Fibroblast of skin of left quadriceps (primary cell): ENCODE measurements at regions not wholly inside any gene's neighbourhood (a gene's known extent, or its start where the extent isn't known, plus 50 kb on each side); places are given as distances from the start of the nearest gene placed in this dataset.

Source experiments
- DNase-seq, 2 experiments: peaks; one replicate each; pipeline ENCODE4 v3.0.0-alpha.2; 2013; ENCODE audit warnings: low read depth in 2 of 2

DNA sequence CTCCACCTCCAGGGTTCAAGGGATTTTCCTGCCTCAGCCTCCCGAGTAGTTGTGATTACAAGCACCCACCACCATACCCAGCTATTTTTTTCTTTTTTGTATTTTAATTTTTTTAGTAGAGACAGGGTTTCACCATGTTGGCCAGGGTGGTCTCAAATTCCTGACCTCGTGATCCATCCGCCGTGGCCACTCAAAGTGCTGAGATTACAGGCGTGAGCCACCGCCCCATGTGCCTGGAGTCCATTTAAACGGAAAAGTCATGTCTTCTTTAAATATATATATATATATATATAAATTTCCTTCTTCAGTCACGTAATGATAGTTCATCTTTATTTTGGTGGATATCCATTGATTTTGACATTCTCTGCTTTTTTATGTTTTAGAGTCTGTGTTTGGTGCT lies 264.0 kb upstream of the PITX2 start:
- DNase-seq = no peak

DNA sequence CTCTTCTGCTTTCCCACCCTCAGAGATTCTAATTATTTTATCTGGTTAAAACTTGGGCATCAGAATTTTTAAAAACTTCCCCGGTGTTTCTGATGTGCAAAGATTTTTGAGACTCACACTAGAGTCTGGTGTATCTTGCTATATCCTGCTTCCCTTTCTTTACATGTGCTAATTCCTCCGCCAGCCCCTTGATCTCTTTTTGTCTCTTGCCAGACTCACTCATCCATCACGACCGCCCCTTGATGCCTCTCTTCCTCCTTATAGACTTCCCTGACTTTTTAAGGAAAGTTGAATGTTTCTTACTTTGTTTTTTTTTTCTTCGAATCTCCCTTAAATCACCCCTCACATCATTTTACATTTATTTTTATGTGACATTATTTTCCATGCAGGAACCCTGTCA lies 274.9 kb upstream of the PITX2 start:
- no peak for DNase-seq

DNA sequence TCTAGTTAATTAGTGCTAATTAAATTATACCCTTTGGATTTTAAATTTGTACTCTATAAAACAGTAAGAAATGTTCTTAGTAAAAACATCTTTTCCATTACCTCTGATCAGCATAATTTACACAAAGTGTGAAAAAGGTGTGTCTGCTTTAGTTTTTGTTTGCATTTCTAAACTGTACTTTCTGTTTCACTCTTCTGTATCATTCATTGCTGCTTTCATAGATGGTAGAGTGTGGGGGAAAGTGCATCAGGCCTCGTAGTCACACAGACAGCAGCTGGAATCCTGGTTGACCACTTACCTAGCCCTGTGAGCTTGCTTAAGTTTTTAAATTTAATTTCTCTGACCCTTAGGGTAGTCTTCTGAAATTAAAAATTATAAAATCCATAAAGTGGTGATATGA lies 275.4 kb upstream of the PITX2 start:
- DNase-seq = no peak

DNA sequence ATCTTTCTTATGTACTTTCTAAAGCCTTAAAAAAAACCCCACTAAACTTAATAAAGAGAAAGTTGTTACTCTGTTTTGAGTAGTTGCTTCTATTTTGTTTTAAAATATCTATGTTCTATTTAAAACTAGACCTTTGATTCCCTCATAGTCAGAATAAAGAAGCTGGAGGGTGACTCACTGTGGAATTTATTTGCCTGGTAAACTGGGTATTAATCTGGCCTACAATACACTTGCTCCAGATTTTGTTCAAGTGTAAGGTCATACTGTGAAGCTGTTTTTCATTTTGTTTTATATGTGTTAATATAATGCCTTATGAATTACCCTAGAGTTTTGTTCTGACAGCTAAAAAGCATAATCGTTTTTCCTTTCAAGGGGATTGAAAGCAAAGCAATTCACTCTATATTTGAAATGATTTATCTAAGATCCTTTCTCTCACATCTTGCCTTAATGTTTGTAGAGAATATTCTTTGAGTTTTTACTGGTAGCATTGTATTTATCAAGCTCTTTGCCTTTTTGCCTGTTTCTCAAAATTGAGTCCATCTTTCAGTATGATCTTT lies 277.4 kb upstream of the PITX2 start:
- peak in 1 of 2 experiments; percentile 13 for DNase-seq

DNA sequence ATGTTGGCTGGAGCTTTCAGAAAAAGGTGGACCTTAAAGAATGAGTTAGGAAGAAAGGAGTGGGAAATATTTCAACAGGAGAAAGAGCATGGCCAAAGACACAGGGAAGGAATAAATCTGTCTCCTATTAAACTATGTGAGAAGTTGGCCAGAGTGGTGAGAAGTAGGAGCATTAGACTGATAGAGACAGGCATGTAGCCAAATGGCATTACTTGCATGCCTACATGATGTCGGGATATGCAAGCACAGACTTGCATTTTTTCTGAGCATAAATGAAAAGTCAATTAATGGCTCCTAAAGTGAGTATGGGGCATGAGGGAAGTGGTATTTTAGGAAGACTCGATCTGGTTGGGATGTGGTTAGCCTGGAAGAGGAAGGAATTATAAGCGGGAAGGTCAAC lies 279.6 kb upstream of the PITX2 start:
- peak; percentile 21 to 29 for DNase-seq

DNA sequence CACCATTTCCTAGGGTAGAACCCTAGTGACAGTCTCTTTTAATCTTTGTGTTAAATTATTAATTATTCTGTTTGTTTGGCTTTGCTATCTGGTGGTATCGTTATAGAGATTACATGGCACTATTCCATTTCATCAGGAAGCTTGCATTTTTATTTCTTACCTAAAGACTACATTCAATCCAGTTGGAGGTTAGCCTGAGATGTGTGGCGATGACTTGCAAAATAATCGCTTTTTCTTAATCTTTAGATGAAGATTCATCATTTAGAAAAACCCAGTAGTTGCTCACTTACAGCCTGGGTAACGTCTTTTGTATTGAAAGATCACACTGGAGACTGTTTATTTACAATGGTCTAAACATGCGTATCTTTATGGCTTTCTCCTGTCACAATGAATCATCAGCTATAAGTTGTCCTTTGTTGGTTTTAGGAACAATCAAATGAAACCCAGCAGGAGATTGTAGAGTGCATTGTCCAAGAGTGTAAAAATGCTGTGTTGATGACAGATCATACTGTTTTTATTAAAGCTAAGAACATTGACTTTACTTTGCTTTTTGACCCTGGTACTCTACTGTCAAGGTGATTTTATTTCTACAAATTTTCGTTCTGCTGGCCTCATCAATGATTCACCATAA lies 281.7 kb upstream of the PITX2 start:
- peak; percentile 59 to 61 for DNase-seq

DNA sequence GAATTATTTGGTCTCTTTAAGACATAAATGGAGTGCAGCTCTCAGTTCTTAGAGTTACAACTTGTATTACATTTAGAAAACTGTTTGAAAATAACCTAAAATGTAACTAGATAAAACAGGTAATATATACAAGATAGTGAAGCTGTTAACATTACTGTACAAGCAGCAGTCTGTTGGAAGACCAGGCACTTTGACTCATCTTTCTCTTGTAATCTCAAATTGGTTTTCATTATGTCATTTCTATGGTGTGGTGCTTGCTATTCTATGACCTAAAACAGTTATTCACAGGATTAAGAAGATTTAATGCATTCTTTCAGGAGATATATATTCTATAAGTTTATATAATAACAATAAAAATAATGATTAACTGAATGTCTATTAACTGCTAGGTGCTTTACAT lies 282.5 kb upstream of the PITX2 start:
- DNase-seq = no peak

DNA sequence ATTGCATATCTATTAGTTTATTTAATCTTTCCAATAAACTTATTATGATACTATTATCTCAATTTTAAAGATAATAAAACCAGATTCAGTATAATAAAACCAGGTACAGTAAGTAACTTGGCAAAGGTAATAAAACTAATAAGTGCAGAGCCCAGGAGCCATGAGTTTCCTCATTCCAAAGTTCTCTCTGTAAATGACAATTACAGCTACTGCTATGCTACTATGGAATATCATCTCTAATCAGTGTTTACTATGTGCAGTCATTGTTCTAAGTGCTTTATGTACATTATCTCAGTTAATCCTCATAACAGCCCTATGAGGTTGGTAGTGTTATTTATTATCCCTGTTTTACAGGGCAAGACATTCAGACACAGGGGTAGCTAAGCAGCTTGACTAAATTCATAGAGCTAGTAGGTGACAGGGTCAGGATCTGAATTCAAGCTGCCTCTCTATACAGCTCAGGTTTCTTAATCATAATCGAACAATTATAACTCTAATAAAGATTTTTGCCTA lies 285.0 kb upstream of the PITX2 start:
- no peak for DNase-seq

DNA sequence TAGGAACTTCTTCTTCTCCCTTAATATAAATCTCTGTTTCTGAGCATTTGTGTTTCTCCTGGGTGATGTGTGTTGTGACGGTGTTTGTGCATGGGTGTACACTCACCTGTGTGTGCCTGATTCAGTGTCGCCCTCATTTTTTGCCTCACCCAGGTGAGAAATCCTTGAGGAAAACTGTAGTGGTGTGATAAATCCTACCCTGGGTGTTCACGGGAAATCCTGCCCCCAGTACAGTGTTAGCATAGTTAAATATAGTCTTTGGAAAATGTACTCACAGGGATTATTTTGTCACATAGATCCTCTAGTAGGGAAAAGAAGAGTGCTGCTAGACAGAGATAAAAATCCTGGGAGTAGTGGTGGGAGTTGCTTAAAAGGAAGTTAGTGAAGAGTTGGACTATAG lies 291.9 kb upstream of the PITX2 start:
- no peak for DNase-seq

DNA sequence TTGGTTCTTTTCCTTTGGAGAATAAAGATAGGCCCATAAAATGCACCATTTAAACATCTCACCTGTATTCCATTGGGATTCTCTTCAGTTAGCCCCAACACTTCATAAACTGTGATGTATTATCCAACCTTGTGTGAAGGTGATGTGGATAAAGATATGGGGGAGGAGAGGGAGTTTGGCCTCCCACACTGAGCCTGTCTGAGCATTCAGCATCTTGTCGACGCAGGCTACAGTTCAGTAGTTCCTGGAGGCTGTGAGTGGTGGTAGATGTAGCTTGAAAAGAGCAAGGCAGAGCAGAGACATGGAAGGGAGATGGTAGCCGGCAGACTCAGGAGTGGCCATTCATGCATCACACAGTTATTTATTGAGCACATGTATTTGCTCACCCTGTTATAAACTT lies 292.4 kb upstream of the PITX2 start:
- no peak for DNase-seq

DNA sequence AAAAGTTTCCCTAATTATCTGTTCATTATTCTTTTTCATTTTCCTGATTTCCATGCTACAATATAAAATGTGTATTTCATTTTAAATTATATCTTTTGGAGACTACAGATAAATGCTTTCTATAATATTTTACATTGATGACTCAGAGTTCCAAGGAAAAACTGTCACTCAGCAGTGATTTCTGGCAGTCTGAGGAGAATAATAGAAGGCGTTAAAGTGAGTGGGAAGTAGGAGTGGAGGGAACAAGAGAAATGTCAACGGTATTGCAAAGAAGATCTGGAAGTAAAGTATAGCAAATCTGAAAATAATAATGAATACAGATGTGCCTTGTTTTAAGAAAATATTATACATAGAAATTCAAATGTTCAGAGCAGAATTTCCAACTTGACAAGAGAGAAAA lies 293.6 kb upstream of the PITX2 start:
- no peak for DNase-seq

DNA sequence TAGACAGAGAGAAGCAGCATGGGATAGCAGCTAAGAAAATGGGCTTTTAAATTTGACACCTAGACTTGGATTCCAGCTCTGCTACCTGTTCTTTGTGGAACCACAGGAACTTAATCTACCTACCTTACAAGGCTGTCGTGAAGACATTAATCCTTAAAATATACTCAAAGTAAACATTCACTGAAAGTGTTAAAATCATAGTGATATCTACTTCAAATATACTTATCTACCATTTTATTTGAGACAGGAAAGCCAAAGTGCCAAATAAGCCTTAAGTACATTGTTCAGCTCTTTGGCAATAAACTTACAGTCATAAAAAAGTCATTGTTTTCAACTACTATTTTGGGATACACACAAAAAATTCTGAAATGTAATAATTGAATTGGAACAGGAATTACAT lies 295.0 kb upstream of the PITX2 start:
- DNase-seq = no peak

DNA sequence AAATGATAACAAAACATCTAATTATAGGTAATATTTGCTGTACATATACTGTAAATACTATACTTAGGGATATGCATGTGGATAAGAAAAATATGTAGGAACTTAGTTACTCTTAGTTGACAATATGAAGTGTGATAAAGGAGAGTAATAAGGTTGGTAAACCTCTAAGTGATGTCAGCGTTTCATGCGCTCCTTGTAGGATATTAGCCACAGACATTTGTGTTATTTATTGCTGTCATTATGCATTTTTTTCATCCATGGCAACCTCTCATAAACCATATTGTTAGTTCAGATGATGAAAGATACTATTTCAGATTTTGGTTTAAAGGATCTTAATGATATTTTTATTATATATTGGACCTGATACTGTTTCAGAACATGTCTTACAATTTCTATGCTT lies 298.1 kb upstream of the PITX2 start:
- DNase-seq = no peak

DNA sequence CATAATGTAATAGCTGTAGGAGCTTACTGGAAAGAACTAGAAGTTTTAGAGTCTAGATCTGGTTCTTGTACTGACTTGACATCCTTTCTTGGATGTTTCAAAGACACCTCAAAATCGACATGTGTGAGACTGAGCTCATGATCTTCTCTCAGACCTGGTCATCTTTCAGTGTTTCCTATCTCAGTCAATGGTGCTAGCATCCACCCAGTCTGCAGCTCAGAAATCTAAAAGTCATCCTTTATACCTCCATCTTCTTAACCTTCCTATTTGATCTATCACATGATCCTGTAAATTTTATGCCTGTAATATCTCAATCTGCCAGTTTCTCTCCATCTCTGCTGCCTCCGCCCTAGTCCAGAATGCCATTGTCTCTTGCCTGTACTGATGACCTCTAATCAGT lies 301.9 kb upstream of the PITX2 start:
- DNase-seq = no peak

DNA sequence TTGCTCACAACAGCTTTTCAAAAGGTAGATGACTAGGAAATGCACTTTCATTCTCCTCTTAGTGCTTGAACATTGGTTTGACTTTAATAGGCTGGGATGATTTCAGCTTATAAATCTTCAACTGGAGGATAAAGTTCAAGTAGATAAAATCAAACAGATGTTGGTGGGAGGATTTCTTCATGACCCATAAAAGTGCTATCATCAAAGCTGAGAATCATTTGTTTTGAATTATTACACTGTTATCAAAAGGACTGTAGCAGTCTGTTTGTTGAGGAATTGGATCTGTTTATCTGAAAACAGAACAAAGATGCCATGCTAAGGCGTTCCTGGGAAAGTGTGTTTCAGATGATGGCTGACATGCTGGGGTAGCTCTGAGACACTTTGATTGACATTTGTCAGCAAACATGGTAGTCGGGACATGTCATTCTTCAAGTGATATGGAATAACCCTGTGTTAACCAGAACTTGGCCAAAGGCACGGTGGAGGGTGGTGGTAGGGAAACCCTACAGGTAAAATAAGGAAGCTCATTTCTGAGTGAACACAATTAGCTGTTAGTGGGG lies 304.0 kb upstream of the PITX2 start:
- peak; percentile 6 to 10 for DNase-seq

DNA sequence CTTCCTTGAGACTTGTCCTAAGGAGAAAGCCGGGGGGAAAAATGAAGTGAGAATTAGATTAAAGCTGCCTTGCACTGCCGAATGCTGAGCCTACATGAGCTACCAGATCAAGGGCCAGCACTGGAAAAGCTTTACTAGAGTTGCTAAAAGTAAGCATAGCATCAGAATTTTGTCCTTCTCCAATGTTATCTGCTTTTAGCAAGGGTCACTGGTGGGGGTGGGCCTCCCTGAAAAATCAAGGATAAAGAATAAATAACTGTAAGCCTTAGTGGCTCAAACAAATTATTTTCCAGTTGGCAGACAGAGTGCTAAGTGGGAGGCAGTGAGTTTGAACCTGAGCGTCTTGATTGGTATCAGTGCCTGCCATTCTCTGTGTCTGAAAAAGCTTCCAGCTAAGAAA lies 310.5 kb upstream of the PITX2 start:
- DNase-seq = no peak

DNA sequence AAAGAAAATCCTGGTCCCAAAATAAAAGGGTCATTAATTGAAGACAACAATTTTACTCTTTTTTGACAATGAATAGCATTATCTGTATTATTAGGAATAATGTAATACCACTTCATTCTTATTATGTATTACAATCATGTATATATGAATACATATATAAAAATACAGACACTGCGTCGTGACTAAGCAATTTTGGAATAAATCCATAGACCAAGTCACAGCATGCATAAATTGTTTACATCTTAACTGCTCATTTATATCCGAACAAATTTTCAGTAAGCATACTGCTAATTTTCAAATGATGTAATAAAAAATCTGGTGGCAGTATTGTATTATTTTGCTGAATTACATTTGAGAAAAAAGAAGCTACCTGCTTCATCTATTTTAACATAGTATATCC lies 321.6 kb upstream of the PITX2 start:
- no peak for DNase-seq

DNA sequence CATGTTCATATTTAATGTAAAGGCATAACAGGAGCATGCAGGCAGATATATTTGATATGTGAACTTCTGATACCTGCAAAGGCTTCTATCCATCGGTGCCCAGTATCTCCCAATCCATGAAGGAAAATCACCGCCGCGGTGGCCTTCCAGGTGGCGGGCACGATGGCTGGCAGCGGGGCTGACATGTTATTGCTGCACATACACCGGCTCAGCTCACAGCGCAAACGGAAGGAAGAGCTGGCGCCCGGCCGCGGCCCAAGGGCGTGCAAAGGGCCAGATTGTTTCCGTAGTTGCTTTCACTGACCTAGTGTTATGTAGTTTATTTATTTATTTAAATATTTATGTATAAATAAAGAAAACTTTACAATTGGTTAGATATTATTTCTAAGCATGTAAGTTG lies 322.7 kb upstream of the PITX2 start:
- no peak for DNase-seq

DNA sequence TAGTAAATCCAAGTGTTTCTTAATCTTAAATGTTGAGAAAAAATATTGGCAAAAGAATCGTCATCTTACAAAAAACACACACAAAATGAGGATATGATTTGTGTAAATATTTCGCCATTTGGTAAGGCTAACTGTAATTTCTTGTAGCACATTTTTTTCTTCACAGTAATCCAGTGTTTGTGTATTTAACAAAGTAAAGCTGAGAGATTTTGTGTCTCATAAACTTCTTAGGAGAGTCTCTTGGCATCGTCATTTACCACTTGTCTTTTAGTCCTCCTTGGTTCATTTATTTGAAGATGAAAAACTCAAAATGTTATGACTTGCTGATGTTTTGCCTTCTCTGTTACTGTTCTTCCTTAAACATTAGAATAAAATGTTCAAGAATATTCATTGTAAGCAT lies 326.7 kb upstream of the PITX2 start:
- no peak for DNase-seq

DNA sequence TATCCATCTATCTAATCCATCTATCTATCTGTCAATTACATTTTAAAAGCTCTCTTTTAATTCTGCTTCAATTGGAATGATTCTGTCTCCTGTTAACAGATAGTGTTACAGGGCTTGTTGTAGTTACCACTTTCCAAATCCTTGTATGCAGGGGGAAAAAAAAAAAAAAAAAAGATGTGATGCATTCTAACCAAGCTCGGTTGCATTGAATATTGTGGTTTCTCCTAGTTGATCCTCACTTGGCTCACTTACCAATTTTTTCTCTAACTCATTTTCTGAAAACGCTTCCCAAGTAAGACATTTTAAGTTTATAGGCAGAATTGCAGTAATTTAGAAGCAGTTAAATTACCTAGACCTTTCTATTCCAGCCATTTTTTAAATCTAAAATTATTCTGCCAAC lies 327.9 kb upstream of the PITX2 start:
- DNase-seq = no peak

DNA sequence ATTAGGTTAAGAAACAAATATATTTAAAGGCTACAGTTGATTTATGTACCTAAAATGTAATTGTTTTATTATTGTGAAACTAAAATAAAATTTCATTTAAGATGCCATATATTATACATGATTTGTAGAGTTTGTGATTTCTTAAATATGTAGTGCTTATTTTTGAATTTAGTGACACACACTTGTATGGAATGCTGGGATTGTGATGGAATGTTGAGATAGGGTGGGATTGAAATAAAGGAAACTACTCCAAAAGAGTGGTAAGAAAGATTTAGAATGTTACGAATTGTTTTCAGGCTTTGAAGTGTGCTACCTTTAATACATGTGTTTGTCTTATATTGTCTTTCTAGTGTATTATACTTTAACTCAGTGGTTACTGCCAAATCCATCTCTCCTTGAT lies 330.3 kb upstream of the PITX2 start:
- no peak for DNase-seq

DNA sequence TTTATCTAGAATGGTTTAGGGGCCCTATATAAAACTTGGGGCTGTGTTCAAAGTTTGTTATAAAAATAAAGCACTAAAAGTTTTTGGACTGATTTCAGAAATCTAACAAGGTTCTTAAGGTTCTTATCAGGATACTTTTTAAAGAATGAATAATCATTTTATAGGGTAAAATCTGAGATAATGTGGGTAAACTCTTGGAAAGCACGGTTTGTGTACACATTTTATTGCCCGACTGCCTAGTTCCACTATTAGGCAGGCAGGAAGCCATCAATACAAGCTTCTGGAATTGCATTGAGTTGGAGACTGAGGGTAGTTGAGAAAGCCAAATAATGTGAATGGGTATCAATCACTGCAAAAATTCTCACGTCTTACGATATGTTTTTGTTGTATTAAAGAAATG lies 331.0 kb upstream of the PITX2 start:
- no peak for DNase-seq

DNA sequence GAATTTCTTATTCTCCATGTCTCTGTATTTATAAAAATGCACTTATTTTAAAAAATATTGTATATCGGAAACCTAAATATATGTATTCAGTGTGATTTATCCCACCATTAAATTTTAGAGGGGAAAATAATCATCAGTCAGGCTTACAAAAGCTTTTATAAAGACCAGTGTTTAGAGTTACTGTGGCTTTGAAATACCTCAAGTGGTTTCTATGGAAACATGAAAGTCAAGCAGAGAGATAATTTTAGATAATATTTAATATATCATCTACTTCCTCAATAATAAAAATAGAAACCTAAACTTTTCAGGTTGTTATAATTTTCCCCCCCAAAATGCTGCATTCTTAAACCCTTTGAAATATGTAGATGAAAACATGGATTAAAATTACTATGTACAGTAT lies 332.9 kb upstream of the PITX2 start:
- DNase-seq = no peak
